ENCODE measurements at regions not wholly inside any gene's neighbourhood (a gene's known extent, or its start where the extent isn't known, plus 50 kb on each side); places are given as distances from the start of the nearest gene placed in this dataset.

- H3K36me3 ChIP-seq (ENCODE audit: control insufficient read depth in 2 of 2, extremely low read depth in 1 of 2, insufficient read depth in 2 of 2, low read length in 2 of 2) = no peaks in the 10 kb centered on the region
- no peaks in the 10 kb centered on the region for H3K27me3 ChIP-seq (ENCODE audit: control insufficient read depth in 2 of 2, insufficient read depth in 2 of 2, low read length in 2 of 2)
- intact Hi-C loops (cut with micrococcal nuclease) = no loop called here
- no peak for DNase-seq (ENCODE audit: low read depth, low spot score)
- dilution Hi-C loops (cut with MboI; ENCODE audit: extremely low pct_ligation_motif_present, low sequenced_read_pairs) = no loop called here
- H3K4me3 ChIP-seq (replicated peaks in 1 of 3; ENCODE audit: insufficient read depth in 1 of 3, low read depth in 1 of 3, low read length in 3 of 3) = no peak overlapping the region
- H4K20me1 ChIP-seq (replicated peaks; ENCODE audit: control insufficient read depth, extremely low read depth, insufficient read depth, low read length) = no peaks in the 10 kb centered on the region
- FAIRE-seq = no peak
- H3K9me3 ChIP-seq (replicated peaks; ENCODE audit: control insufficient read depth, insufficient read depth, low read length) = no peaks in the 10 kb centered on the region
- no peak for TF ChIP-seq CTCF (IDR thresholded peaks at IDR 0.05; ENCODE audit: extremely low read depth in 1 of 2, insufficient read depth in 1 of 2, low read depth in 1 of 2, low read length in 2 of 2)
- TF ChIP-seq MYC (IDR thresholded peaks at IDR 0.05; ENCODE audit: low read depth, low read length) = no peak
- no peak for TF ChIP-seq EZH2 (IDR thresholded peaks at IDR 0.05; ENCODE audit: borderline replicate concordance, low read depth, low read length, severe bottlenecking)
- TF ChIP-seq POLR2A (IDR thresholded peaks at IDR 0.05; ENCODE audit: low read depth, low read length) = no peak
- TF ChIP-seq JUN (IDR thresholded peaks at IDR 0.05; ENCODE audit: borderline replicate concordance, insufficient read depth, insufficient read length, low read depth) = no peak
- TF ChIP-seq FOS (IDR thresholded peaks at IDR 0.05; ENCODE audit: borderline replicate concordance, insufficient read depth, low read length) = no peak
- TF ChIP-seq MAX (IDR thresholded peaks at IDR 0.05; ENCODE audit: insufficient read depth, insufficient read length) = no peak
- no peak for TF ChIP-seq GATA2 (IDR thresholded peaks at IDR 0.05; ENCODE audit: insufficient read depth, insufficient read length, low read depth, low read length)
- no peak for TF ChIP-seq POLR2AphosphoS5 (IDR thresholded peaks at IDR 0.05; ENCODE audit: insufficient read depth, low read depth, low read length)
- H3K4me2 ChIP-seq (ENCODE audit: insufficient read depth, low read length) = no peak overlapping the region
- no peaks in the 10 kb centered on the region for H3K79me2 ChIP-seq (ENCODE audit: control insufficient read depth, insufficient read depth, low read length)
- no peaks in the 10 kb centered on the region for H3K9me1 ChIP-seq (replicated peaks; ENCODE audit: control insufficient read depth, extremely low read depth, insufficient read depth, low read length)
- no peak overlapping the region for H3K9ac ChIP-seq (replicated peaks; ENCODE audit: extremely low read depth, insufficient read depth, low read length)
- no peaks in the 10 kb centered on the region for H3K4me1 ChIP-seq (ENCODE audit: control insufficient read depth, extremely low read depth, insufficient read depth, low read length)
- ChIA-PET CTCF (interaction anchor here (1.1 kb wide), 1 partner anchor 27 kb away, joined by 3 read pairs; no protein-coding TSS in a partner anchor), POLR2A (no interaction called here)
- no TSS peak for BruUV-seq (replicated peaks)
- no peak overlapping the region for H2AFZ ChIP-seq (ENCODE audit: low read depth, low read length)
- no peak overlapping the region for H3K27ac ChIP-seq (ENCODE audit: insufficient read depth, low read depth, low read length)
These were observed 119.0 kb downstream of the AGTR2 start for GRCh38 chrX:116289592-116289991.

Data from endothelial cell of umbilical vein (primary cell).